ENCODE measurements at regions not wholly inside any gene's neighbourhood (a gene's known extent, or its start where the extent isn't known, plus 50 kb on each side); places are given as distances from the start of the nearest gene placed in this dataset.
"Not testable (repeated sequence)": the region's sequence is repeated elsewhere in the genome, so short reads cannot be mapped to it uniquely, and the experiment has no call there.

DNA sequence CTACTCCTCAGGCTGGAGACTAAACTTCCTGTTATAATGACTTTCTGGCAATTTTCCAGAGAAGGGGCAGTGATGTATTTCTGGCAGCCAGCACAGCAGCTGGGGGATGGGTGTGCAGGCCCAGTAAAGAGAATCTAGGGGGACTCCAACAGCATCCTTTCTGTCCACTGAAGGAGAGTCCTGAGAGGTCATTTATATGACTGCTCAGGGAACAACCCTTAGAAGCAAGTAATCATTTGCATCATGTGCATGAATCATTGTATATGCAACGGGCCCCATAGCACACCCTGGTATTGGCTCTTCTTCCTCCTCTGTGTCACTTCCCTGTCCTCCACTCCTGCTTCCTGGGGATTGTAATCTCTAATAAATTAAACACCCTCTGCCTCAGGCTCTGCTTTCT is 493.8 kb downstream of the RPS29 start:
- Histone ChIP-seq H3K9me3 (ENCODE audit: control insufficient read depth, insufficient read depth, low read length) (no peaks in the 10 kb centered on the region), H3K79me2 (ENCODE audit: control insufficient read depth, low read length) (no peaks in the 10 kb centered on the region), H3K4me2 (ENCODE audit: low read length) (no peak overlapping the region), H3K9me2 (replicated peaks; ENCODE audit: control insufficient read depth, low read length) (no peaks in the 10 kb centered on the region), H4K20me1 (ENCODE audit: control insufficient read depth, insufficient read depth, low read depth, low read length) (no peaks in the 10 kb centered on the region), H3K27ac (ENCODE audit: low read depth, low read length) (no peak overlapping the region), H3K27me3 (ENCODE audit: control insufficient read depth, low read length) (no peaks in the 10 kb centered on the region), H3K4me1 (ENCODE audit: control insufficient read depth, low read length) (peaks cover 20% of the 10 kb centered on the region), H3K36me3 (ENCODE audit: control insufficient read depth, low read length) (no peaks in the 10 kb centered on the region), H3F3A (ENCODE audit: control insufficient read depth, insufficient read depth) (no peaks in the 10 kb centered on the region), H3K4me3 (ENCODE audit: low read length) (no peak overlapping the region)
- TF ChIP-seq EZH2phosphoT487 (IDR thresholded peaks at IDR 0.05; ENCODE audit: borderline replicate concordance, low read length) = no peak
- TF ChIP-seq, protein P1, sequence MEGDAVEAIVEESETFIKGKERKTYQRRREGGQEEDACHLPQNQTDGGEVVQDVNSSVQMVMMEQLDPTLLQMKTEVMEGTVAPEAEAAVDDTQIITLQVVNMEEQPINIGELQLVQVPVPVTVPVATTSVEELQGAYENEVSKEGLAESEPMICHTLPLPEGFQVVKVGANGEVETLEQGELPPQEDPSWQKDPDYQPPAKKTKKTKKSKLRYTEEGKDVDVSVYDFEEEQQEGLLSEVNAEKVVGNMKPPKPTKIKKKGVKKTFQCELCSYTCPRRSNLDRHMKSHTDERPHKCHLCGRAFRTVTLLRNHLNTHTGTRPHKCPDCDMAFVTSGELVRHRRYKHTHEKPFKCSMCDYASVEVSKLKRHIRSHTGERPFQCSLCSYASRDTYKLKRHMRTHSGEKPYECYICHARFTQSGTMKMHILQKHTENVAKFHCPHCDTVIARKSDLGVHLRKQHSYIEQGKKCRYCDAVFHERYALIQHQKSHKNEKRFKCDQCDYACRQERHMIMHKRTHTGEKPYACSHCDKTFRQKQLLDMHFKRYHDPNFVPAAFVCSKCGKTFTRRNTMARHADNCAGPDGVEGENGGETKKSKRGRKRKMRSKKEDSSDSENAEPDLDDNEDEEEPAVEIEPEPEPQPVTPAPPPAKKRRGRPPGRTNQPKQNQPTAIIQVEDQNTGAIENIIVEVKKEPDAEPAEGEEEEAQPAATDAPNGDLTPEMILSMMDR (IDR thresholded peaks at IDR 0.05; ENCODE audit: low read depth, low read length, poor library complexity, severe bottlenecking) = no peak

DNA sequence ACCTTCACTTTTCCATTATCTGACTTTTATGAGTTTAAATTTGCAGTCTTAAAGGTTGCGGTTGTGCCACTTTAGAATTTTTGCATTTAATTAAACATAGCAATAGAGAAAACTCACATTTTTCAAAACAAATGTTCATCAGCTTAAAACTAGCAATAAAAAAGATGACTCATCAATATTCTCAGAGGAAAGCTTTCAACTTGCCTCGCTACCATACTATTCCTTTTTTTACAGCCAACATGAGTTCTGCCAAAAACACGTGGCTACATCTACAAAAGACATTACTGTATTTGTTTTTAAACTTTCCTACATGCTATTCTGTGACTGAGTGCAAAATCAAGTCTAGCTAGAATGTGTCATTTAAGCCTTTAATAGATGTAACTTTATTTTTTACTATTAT is 497.1 kb downstream of the RPS29 start:
- H3K9me3 ChIP-seq (ENCODE audit: control insufficient read depth, insufficient read depth, low read length) = no peaks in the 10 kb centered on the region
- no peaks in the 10 kb centered on the region for H4K20me1 ChIP-seq (ENCODE audit: control insufficient read depth, insufficient read depth, low read depth, low read length)
- TF ChIP-seq, protein P1 (IDR thresholded peaks at IDR 0.05; ENCODE audit: low read depth, low read length, poor library complexity, severe bottlenecking) = no peak
- TF ChIP-seq EZH2phosphoT487 (IDR thresholded peaks at IDR 0.05; ENCODE audit: borderline replicate concordance, low read length) = no peak
- H3K4me2 ChIP-seq (ENCODE audit: low read length) = no peak overlapping the region
- H3K27ac ChIP-seq (ENCODE audit: low read depth, low read length) = no peak overlapping the region
- H3F3A ChIP-seq (ENCODE audit: control insufficient read depth, insufficient read depth) = no peaks in the 10 kb centered on the region
- H3K9me2 ChIP-seq (replicated peaks; ENCODE audit: control insufficient read depth, low read length) = no peaks in the 10 kb centered on the region
- H3K27me3 ChIP-seq (ENCODE audit: control insufficient read depth, low read length) = no peaks in the 10 kb centered on the region
- peaks cover 20% of the 10 kb centered on the region for H3K4me1 ChIP-seq (ENCODE audit: control insufficient read depth, low read length)
- H3K4me3 ChIP-seq (ENCODE audit: low read length) = no peak overlapping the region
- no peaks in the 10 kb centered on the region for H3K36me3 ChIP-seq (ENCODE audit: control insufficient read depth, low read length)
- no peaks in the 10 kb centered on the region for H3K79me2 ChIP-seq (ENCODE audit: control insufficient read depth, low read length)

DNA sequence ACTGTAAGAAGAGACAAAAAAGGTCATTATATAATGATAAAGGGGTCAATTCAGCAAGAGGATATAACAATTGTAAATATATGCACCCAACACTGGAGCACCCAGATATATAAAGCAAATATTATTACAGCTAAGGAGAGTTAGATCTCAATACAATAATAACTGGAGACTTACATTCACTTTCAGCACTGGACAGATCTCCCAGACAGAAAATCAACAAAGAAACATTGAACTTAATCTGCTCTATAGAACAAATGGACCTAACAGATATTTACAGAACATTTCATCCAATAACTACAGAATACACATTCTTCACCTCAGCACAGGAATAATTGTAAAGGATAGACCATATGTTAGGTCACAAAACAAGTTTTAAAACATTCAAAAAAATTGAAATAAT is 512.9 kb downstream of the RPS29 start:
- H3K27ac ChIP-seq (ENCODE audit: low read depth, low read length); H3K4me2 ChIP-seq (ENCODE audit: low read length); H3K79me2 ChIP-seq (ENCODE audit: control insufficient read depth, low read length); H3K9me2 ChIP-seq (replicated peaks; ENCODE audit: control insufficient read depth, low read length); H3K36me3 ChIP-seq (ENCODE audit: control insufficient read depth, low read length); H3K4me1 ChIP-seq (ENCODE audit: control insufficient read depth, low read length); H3F3A ChIP-seq (ENCODE audit: control insufficient read depth, insufficient read depth); H3K27me3 ChIP-seq (ENCODE audit: control insufficient read depth, low read length); H3K4me3 ChIP-seq (ENCODE audit: low read length); H3K9me3 ChIP-seq (ENCODE audit: control insufficient read depth, insufficient read depth, low read length); H4K20me1 ChIP-seq (ENCODE audit: control insufficient read depth, insufficient read depth, low read depth, low read length): not testable (repeated sequence)

DNA sequence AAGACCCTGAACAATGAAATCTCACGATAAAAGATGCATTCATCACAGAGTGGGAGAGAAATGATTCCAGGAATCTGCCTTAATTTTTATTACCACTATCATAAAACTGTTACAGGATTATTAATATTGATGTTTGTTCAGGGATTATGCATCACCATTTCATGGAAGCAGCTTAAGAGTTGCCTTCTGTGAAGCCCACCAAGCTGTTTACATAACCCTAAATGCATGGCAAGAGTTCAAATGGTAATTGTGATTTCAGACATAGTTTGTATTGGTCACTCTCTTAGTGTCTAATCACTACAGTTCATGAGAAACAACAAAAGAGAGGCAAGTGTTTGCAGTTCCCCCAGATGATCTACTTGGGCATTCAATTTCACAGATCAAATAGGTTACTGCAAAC is 527.7 kb downstream of the RPS29 start:
- no peaks in the 10 kb centered on the region for H4K20me1 ChIP-seq (ENCODE audit: control insufficient read depth, insufficient read depth, low read depth, low read length)
- H3K79me2 ChIP-seq (ENCODE audit: control insufficient read depth, low read length) = no peaks in the 10 kb centered on the region
- no peaks in the 10 kb centered on the region for H3F3A ChIP-seq (ENCODE audit: control insufficient read depth, insufficient read depth)
- H3K27ac ChIP-seq (ENCODE audit: low read depth, low read length) = no peak overlapping the region
- no peaks in the 10 kb centered on the region for H3K36me3 ChIP-seq (ENCODE audit: control insufficient read depth, low read length)
- H3K9me2 ChIP-seq (replicated peaks; ENCODE audit: control insufficient read depth, low read length) = no peaks in the 10 kb centered on the region
- H3K9me3 ChIP-seq (ENCODE audit: control insufficient read depth, insufficient read depth, low read length) = no peaks in the 10 kb centered on the region
- H3K4me1 ChIP-seq (ENCODE audit: control insufficient read depth, low read length) = no peaks in the 10 kb centered on the region
- no peaks in the 10 kb centered on the region for H3K27me3 ChIP-seq (ENCODE audit: control insufficient read depth, low read length)
- no peak overlapping the region for H3K4me3 ChIP-seq (ENCODE audit: low read length)
- no peak for TF ChIP-seq EZH2phosphoT487 (IDR thresholded peaks at IDR 0.05; ENCODE audit: borderline replicate concordance, low read length)
- TF ChIP-seq, protein P1 (IDR thresholded peaks at IDR 0.05; ENCODE audit: low read depth, low read length, poor library complexity, severe bottlenecking) = no peak
- H3K4me2 ChIP-seq (ENCODE audit: low read length) = no peak overlapping the region
